Gastrocnemius medialis (tissue), 4 donors: ENCODE measurements at regions not wholly inside any gene's neighbourhood (a gene's known extent, or its start where the extent isn't known, plus 50 kb on each side); places are given as distances from the start of the nearest gene placed in this dataset.
"Not testable (repeated sequence)": the region's sequence is repeated elsewhere in the genome, so short reads cannot be mapped to it uniquely, and the experiment has no call there.

Source experiments
- ATAC-seq, 2 donors: fragments of 150-250 bp; one replicate each; pipeline ENCODE4 v1.9.1; 2016
- DNase-seq, 2 donors: peaks; one replicate each; pipeline ENCODE4 v3.0.0-alpha.2; 2019
- H3K27ac ChIP-seq, 4 donors: fragments of 200-600 bp; sonication (generic); 1 replicate in 1 of 4; 2 replicates in 3 of 4; pipeline ENCODE4 v1.5.1; 2016 to 2018; ENCODE audit warnings: mild to moderate bottlenecking in 2 of 4, moderate library complexity in 1 of 4
- H3K27me3 ChIP-seq, 3 donors: fragments of 200-600 bp; sonication (generic) in 2 of 3; 1 replicate in 1 of 3; 2 replicates in 2 of 3; pipeline versions ENCODE4 v1.5.1 to v1.6.0; 2016 to 2019; ENCODE audit warnings: mild to moderate bottlenecking in 1 of 3, moderate library complexity in 1 of 3
- H3K36me3 ChIP-seq, 2 donors: fragments of 200-600 bp; sonication (generic) in 1 of 2; one replicate each; pipeline ENCODE4 v1.5.1; 2017 to 2018
- H3K4me1 ChIP-seq, 2 donors: fragments of 200-600 bp; sonication (generic) in 1 of 2; one replicate each; pipeline ENCODE4 v1.5.1; 2016 to 2017; ENCODE audit warnings: mild to moderate bottlenecking in 2 of 2
- H3K4me3 ChIP-seq, 4 donors: fragments of 200-600 bp; sonication (generic) in 3 of 4; 1 replicate in 1 of 4; 2 replicates in 3 of 4; pipeline ENCODE4 v1.5.1; 2016 to 2019; ENCODE audit warnings: mild to moderate bottlenecking in 2 of 4
- H3K9me3 ChIP-seq, 3 donors: fragments of 200-600 bp; sonication (generic) in 2 of 3; 1 replicate in 1 of 3; 2 replicates in 2 of 3; pipeline ENCODE4 v1.5.1; 2016 to 2019
- CTCF ChIP-seq, 5 experiments: fragments of 450-650 bp in 3 of 5; fragments of 200-600 bp in 2 of 5; sonication (generic) in 2 of 5; IDR thresholded peaks in 4 of 5; conservative IDR thresholded peaks in 1 of 5; 1 replicate in 4 of 5; 2 replicates in 1 of 5; pipeline ENCODE4 v1.5.1; 2016 to 2019; ENCODE audit warnings: antibody characterized with exemption in 5 of 5, mild to moderate bottlenecking in 3 of 5, moderate library complexity in 3 of 5
- POLR2A ChIP-seq, 2 donors: fragments of 450-650 bp; IDR thresholded peaks; one replicate each; pipeline ENCODE4 v1.6.1; 2017; ENCODE audit warnings: antibody characterized with exemption in 2 of 2, mild to moderate bottlenecking in 2 of 2, moderate library complexity in 2 of 2
- in situ Hi-C, 4 donors: fragments of 200-750 bp; cut with MboI; loops; one replicate each; pipeline versions ENCODE4 v1.15.0 to v1.8.0; 2017; ENCODE audit warnings: low sequenced_read_pairs in 4 of 4
- intact Hi-C: fragments of 100-400 bp; cut with DNase I; formaldehyde crosslinking; loops from one replicate; pipeline ENCODE4 v1.15.1; 2023; ENCODE audit warnings: low total_unique reads

GRCh38 chr1:173383351-173383750 lies 93.8 kb upstream of the PRDX6 start:
- Histone ChIP-seq H3K4me1 (no peaks in the 10 kb centered on the region), H3K27ac (no peak overlapping the region), H3K36me3 (no peaks in the 10 kb centered on the region), H3K27me3 (no peaks in the 10 kb centered on the region), H3K9me3 (no peaks in the 10 kb centered on the region), H3K4me3 (no peak overlapping the region)
- intact Hi-C loops (no loop called here), in situ Hi-C loops (no loop called here)
- no peak for TF ChIP-seq CTCF (IDR thresholded peaks at IDR 0.05 in 4 of 5, conservative IDR thresholded peaks at IDR 0.05 in 1 of 5)
- TF ChIP-seq POLR2A (IDR thresholded peaks at IDR 0.05) = no peak
- ATAC-seq (no peak), DNase-seq (no peak)

GRCh38 chr1:173388352-173388751 lies 88.8 kb upstream of the PRDX6 start:
- H3K27ac ChIP-seq = no peak overlapping the region
- intact Hi-C loops = no loop called here
- no peaks in the 10 kb centered on the region for H3K4me1 ChIP-seq
- H3K4me3 ChIP-seq = no peak overlapping the region
- no peak for DNase-seq
- no peaks in the 10 kb centered on the region for H3K36me3 ChIP-seq
- TF ChIP-seq CTCF (IDR thresholded peaks at IDR 0.05 in 4 of 5, conservative IDR thresholded peaks at IDR 0.05 in 1 of 5) (no peak), POLR2A (IDR thresholded peaks at IDR 0.05) (no peak)
- ATAC-seq = no peak
- in situ Hi-C loops = no loop called here
- H3K27me3 ChIP-seq = no peaks in the 10 kb centered on the region
- no peaks in the 10 kb centered on the region for H3K9me3 ChIP-seq

GRCh38 chr1:173392895-173393658 lies 84.1 kb upstream of the PRDX6 start:
- no peaks in the 10 kb centered on the region for H3K36me3 ChIP-seq
- H3K9me3 ChIP-seq = no peaks in the 10 kb centered on the region
- peak in 1 of 2 donors; percentile 70 for ATAC-seq
- no peak overlapping the region for H3K27ac ChIP-seq
- no peak for TF ChIP-seq POLR2A (IDR thresholded peaks at IDR 0.05)
- no peak for TF ChIP-seq CTCF (IDR thresholded peaks at IDR 0.05 in 4 of 5, conservative IDR thresholded peaks at IDR 0.05 in 1 of 5)
- DNase-seq = no peak
- no peaks in the 10 kb centered on the region for H3K27me3 ChIP-seq
- H3K4me1 ChIP-seq = no peaks in the 10 kb centered on the region
- H3K4me3 ChIP-seq = no peak overlapping the region
- in situ Hi-C loops = no loop called here
- intact Hi-C loops = no loop called here

- no peak for ATAC-seq
- H3K27ac ChIP-seq = no peak overlapping the region
Measured at GRCh38 chr1:173393659-173394000, 83.5 kb upstream of the PRDX6 start.

GRCh38 chr1:173394813-173395212 lies 82.3 kb upstream of the PRDX6 start:
- ATAC-seq, DNase-seq, in situ Hi-C loops, intact Hi-C loops, H3K4me1 ChIP-seq, H3K36me3 ChIP-seq, H3K27ac ChIP-seq, H3K9me3 ChIP-seq, H3K4me3 ChIP-seq, H3K27me3 ChIP-seq: not testable (repeated sequence)

More at GRCh38 chr1:173393659-173394000, 83.5 kb upstream of the PRDX6 start:
- DNase-seq = no peak
- H3K4me3 ChIP-seq = no peak overlapping the region
- TF ChIP-seq POLR2A (IDR thresholded peaks at IDR 0.05) = no peak
- TF ChIP-seq CTCF (IDR thresholded peaks at IDR 0.05 in 4 of 5, conservative IDR thresholded peaks at IDR 0.05 in 1 of 5) = no peak
- H3K4me1 ChIP-seq = no peaks in the 10 kb centered on the region
- H3K9me3 ChIP-seq = no peaks in the 10 kb centered on the region
- no peaks in the 10 kb centered on the region for H3K36me3 ChIP-seq
- in situ Hi-C loops (no loop called here), intact Hi-C loops (no loop called here)
- no peaks in the 10 kb centered on the region for H3K27me3 ChIP-seq
